ENCODE measurements at regions not wholly inside any gene's neighbourhood (a gene's known extent, or its start where the extent isn't known, plus 50 kb on each side); places are given as distances from the start of the nearest gene placed in this dataset.

DNA sequence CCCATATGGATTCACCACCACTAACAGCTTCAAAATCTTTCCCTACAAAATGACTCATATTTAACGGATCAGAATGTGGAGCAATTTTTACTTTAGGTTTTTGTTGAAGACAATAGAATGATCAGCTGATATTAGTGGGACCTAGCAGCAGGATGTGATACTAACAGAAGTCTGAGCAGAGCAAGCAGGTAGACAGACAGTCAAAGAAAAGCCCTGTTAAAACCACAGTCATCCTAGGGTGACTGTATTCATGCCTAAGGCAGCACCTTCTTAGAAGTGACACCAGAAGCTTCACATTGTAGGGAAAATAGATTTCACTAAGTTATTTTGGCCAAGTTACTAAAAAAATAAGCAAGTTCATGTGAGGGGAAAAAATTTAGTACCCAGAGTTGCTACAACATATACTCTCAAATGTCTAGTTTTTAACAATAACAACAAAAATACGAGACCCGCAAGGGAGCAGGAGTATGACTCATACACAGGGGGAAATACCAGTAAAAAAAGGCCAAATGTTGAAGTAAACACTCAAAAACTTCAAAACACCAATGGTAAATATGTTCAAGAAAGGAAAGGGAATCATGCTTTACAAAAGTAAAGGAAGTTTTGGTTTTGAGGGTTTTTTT lies 590.9 kb downstream of the EPHA3 start:
- no peak for TF ChIP-seq CTCF (IDR thresholded peaks at IDR 0.05; ENCODE audit: insufficient read depth, low read length)
- no peak for TF ChIP-seq POLR2AphosphoS5 (IDR thresholded peaks at IDR 0.05; ENCODE audit: low read depth)
- no peak for TF ChIP-seq REST (IDR thresholded peaks at IDR 0.05; ENCODE audit: insufficient replicate concordance, low read depth)
- no peak for TF ChIP-seq GABPA (IDR thresholded peaks at IDR 0.05; ENCODE audit: low read depth)
